ENCODE measurements at regions not wholly inside any gene's neighbourhood (a gene's known extent, or its start where the extent isn't known, plus 50 kb on each side); places are given as distances from the start of the nearest gene placed in this dataset.

DNA sequence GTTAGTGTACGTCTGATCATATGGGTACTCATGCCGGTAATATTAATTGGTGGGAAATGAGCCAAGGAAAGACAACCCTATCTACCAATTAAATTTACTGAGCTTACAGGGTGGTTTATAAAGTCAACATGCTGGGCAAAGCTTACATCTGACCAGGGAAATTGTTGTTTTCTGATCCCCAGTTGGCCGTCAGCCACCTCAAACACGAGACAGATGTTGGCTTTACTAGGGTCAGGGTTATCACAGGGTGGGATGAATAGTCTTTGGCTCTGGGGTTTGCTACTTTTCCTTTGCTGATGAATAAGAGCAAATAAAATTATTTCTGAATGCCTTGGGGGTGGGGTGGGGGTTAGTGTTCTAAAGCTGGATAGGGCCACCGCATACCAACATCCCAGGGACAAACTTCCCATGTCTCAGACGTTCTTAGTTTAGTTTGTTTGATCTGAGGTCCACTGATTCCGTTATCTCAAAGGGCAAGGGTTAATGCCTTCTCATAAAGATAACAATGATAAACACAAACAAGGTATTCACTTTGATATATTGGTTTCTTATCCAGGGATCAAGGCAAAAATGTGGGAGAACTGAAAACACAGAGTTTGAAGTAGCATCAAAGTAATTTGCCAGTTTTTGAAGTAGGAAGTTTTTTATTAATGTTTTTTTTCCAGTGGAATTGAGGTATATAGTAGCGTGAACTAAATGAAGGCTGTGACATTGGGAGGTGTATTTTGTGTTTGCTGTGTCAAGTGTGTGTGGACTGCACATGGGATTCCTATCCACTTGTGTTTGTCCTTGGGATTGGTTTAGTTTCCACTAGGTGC lies 109.1 kb upstream of the RPS23 start:
- Histone ChIP-seq H4K12ac (ENCODE audit: low read depth, low read length) (no peak overlapping the region), H3K4me1 (ENCODE audit: control insufficient read depth in 1 of 2, insufficient read depth in 2 of 2, low read length in 2 of 2) (no peaks in the 10 kb centered on the region), H3K18ac (ENCODE audit: low read length) (no peak overlapping the region), H4K8ac (ENCODE audit: low read depth, low read length) (no peak overlapping the region), H2AFZ (ENCODE audit: insufficient read depth, low read length, poor library complexity) (no peak overlapping the region), H3K4ac (ENCODE audit: low read depth, low read length) (no peak overlapping the region), H3K36me3 (ENCODE audit: control insufficient read depth in 1 of 2, insufficient read depth in 2 of 2, low read length in 2 of 2) (no peaks in the 10 kb centered on the region), H2BK120ac (ENCODE audit: insufficient read depth, low read length, poor library complexity) (no peak overlapping the region), H3K14ac (ENCODE audit: low read length) (no peak overlapping the region), H3K23ac (ENCODE audit: low read length) (no peak overlapping the region), H3K9ac (ENCODE audit: low read length) (no peak overlapping the region), H2BK5ac (ENCODE audit: low read depth, low read length, poor library complexity) (no peak overlapping the region), H3K27me3 (ENCODE audit: insufficient read depth, low read length) (no peaks in the 10 kb centered on the region), H3K27ac (ENCODE audit: low read depth, low read length) (no peak overlapping the region), H3K4me3 (ENCODE audit: low read depth, low read length) (no peak overlapping the region), H3K79me1 (ENCODE audit: low read length) (no peaks in the 10 kb centered on the region), H3K9me3 (ENCODE audit: insufficient read depth, low read depth, low read length) (no peaks in the 10 kb centered on the region), H4K91ac (ENCODE audit: low read depth, low read length) (no peak overlapping the region), H2AK5ac (ENCODE audit: low read length) (no peak overlapping the region), H2BK12ac (ENCODE audit: low read length) (no peak overlapping the region), H3K79me2 (ENCODE audit: control insufficient read depth, insufficient read depth, low read length, poor library complexity) (no peaks in the 10 kb centered on the region), H3K4me2 (ENCODE audit: low read length) (no peak overlapping the region)
- DNase-seq = no peak
- no CpG with 5 or more reads among the region's 8 CpGs for WGBS (ENCODE audit: extremely low coverage, insufficient coverage, insufficient read length)

- Histone ChIP-seq H3K36me3 (ENCODE audit: control insufficient read depth in 1 of 2, insufficient read depth in 2 of 2, low read length in 2 of 2) (no peaks in the 10 kb centered on the region), H2BK12ac (ENCODE audit: low read length) (no peak overlapping the region), H4K91ac (ENCODE audit: low read depth, low read length) (no peak overlapping the region), H2AFZ (ENCODE audit: insufficient read depth, low read length, poor library complexity) (no peak overlapping the region), H2BK5ac (ENCODE audit: low read depth, low read length, poor library complexity) (no peak overlapping the region), H2BK120ac (ENCODE audit: insufficient read depth, low read length, poor library complexity) (no peak overlapping the region), H3K23ac (ENCODE audit: low read length) (no peak overlapping the region), H3K14ac (ENCODE audit: low read length) (no peak overlapping the region), H4K8ac (ENCODE audit: low read depth, low read length) (no peak overlapping the region), H3K9ac (ENCODE audit: low read length) (no peak overlapping the region), H3K27ac (ENCODE audit: low read depth, low read length) (no peak overlapping the region), H3K18ac (ENCODE audit: low read length) (no peak overlapping the region), H3K4me3 (ENCODE audit: low read depth, low read length) (no peak overlapping the region), H2AK5ac (ENCODE audit: low read length) (no peak overlapping the region), H3K4ac (ENCODE audit: low read depth, low read length) (no peak overlapping the region), H3K4me2 (ENCODE audit: low read length) (no peak overlapping the region), H3K79me1 (ENCODE audit: low read length) (no peaks in the 10 kb centered on the region), H4K12ac (ENCODE audit: low read depth, low read length) (no peak overlapping the region), H3K79me2 (ENCODE audit: control insufficient read depth, insufficient read depth, low read length, poor library complexity) (no peaks in the 10 kb centered on the region), H3K4me1 (ENCODE audit: control insufficient read depth in 1 of 2, insufficient read depth in 2 of 2, low read length in 2 of 2) (no peaks in the 10 kb centered on the region), H3K27me3 (ENCODE audit: insufficient read depth, low read length) (no peaks in the 10 kb centered on the region), H3K9me3 (ENCODE audit: insufficient read depth, low read depth, low read length) (no peaks in the 10 kb centered on the region)
- DNase-seq = no peak
- WGBS (ENCODE audit: extremely low coverage, insufficient coverage, insufficient read length) = no CpG with 5 or more reads among the region's 2 CpGs
These were observed 108.4 kb upstream of the RPS23 start for GRCh38 chr5:82386576-82386975.

GRCh38 chr5:82384034-82384750 lies 106.0 kb upstream of the RPS23 start:
- H3K4me3 ChIP-seq (ENCODE audit: low read depth, low read length) = no peak overlapping the region
- no CpG with 5 or more reads among the region's 6 CpGs for WGBS (ENCODE audit: extremely low coverage, insufficient coverage, insufficient read length)
- no peak overlapping the region for H3K9ac ChIP-seq (ENCODE audit: low read length)

GRCh38 chr5:82381591-82381990 lies 103.4 kb upstream of the RPS23 start:
- Histone ChIP-seq H3K4me2 (ENCODE audit: low read length) (no peak overlapping the region), H3K27me3 (ENCODE audit: insufficient read depth, low read length) (no peaks in the 10 kb centered on the region), H3K4me3 (ENCODE audit: low read depth, low read length) (no peak overlapping the region)

More at GRCh38 chr5:82384034-82384750, 106.0 kb upstream of the RPS23 start:
- no peaks in the 10 kb centered on the region for H3K36me3 ChIP-seq (ENCODE audit: control insufficient read depth in 1 of 2, insufficient read depth in 2 of 2, low read length in 2 of 2)
- no peak overlapping the region for H3K18ac ChIP-seq (ENCODE audit: low read length)
- H2AFZ ChIP-seq (ENCODE audit: insufficient read depth, low read length, poor library complexity) = no peak overlapping the region
- H3K4me2 ChIP-seq (ENCODE audit: low read length) = no peak overlapping the region
- H3K4me1 ChIP-seq (ENCODE audit: control insufficient read depth in 1 of 2, insufficient read depth in 2 of 2, low read length in 2 of 2) = no peaks in the 10 kb centered on the region
- no peak overlapping the region for H4K12ac ChIP-seq (ENCODE audit: low read depth, low read length)
- no peak overlapping the region for H2BK120ac ChIP-seq (ENCODE audit: insufficient read depth, low read length, poor library complexity)
- no peaks in the 10 kb centered on the region for H3K79me1 ChIP-seq (ENCODE audit: low read length)
- H3K27me3 ChIP-seq (ENCODE audit: insufficient read depth, low read length) = no peaks in the 10 kb centered on the region
- no peaks in the 10 kb centered on the region for H3K79me2 ChIP-seq (ENCODE audit: control insufficient read depth, insufficient read depth, low read length, poor library complexity)
- no peak overlapping the region for H4K8ac ChIP-seq (ENCODE audit: low read depth, low read length)
- H3K4ac ChIP-seq (ENCODE audit: low read depth, low read length) = no peak overlapping the region
- H4K91ac ChIP-seq (ENCODE audit: low read depth, low read length) = no peak overlapping the region
- peaks cover 5% of the 10 kb centered on the region for H3K9me3 ChIP-seq (ENCODE audit: insufficient read depth, low read depth, low read length)
- H2BK5ac ChIP-seq (ENCODE audit: low read depth, low read length, poor library complexity) = no peak overlapping the region
- no peak overlapping the region for H3K27ac ChIP-seq (ENCODE audit: low read depth, low read length)
- DNase-seq = no peak
- H2BK12ac ChIP-seq (ENCODE audit: low read length) = no peak overlapping the region
- H2AK5ac ChIP-seq (ENCODE audit: low read length) = no peak overlapping the region
- H3K14ac ChIP-seq (ENCODE audit: low read length) = no peak overlapping the region
- H3K23ac ChIP-seq (ENCODE audit: low read length) = no peak overlapping the region

More at GRCh38 chr5:82381591-82381990, 103.4 kb upstream of the RPS23 start:
- no peaks in the 10 kb centered on the region for H3K79me2 ChIP-seq (ENCODE audit: control insufficient read depth, insufficient read depth, low read length, poor library complexity)
- no peak overlapping the region for H2BK120ac ChIP-seq (ENCODE audit: insufficient read depth, low read length, poor library complexity)
- no peaks in the 10 kb centered on the region for H3K79me1 ChIP-seq (ENCODE audit: low read length)
- no peak overlapping the region for H3K9ac ChIP-seq (ENCODE audit: low read length)
- H2BK5ac ChIP-seq (ENCODE audit: low read depth, low read length, poor library complexity) = no peak overlapping the region
- H3K23ac ChIP-seq (ENCODE audit: low read length) = no peak overlapping the region
- H4K12ac ChIP-seq (ENCODE audit: low read depth, low read length) = no peak overlapping the region
- no peak overlapping the region for H4K91ac ChIP-seq (ENCODE audit: low read depth, low read length)
- H3K18ac ChIP-seq (ENCODE audit: low read length) = no peak overlapping the region
- no peak for DNase-seq
- peaks cover 5% of the 10 kb centered on the region for H3K9me3 ChIP-seq (ENCODE audit: insufficient read depth, low read depth, low read length)
- no peak overlapping the region for H3K27ac ChIP-seq (ENCODE audit: low read depth, low read length)
- H3K4ac ChIP-seq (ENCODE audit: low read depth, low read length) = no peak overlapping the region
- no peaks in the 10 kb centered on the region for H3K4me1 ChIP-seq (ENCODE audit: control insufficient read depth in 1 of 2, insufficient read depth in 2 of 2, low read length in 2 of 2)
- no peak overlapping the region for H4K8ac ChIP-seq (ENCODE audit: low read depth, low read length)
- H2AFZ ChIP-seq (ENCODE audit: insufficient read depth, low read length, poor library complexity) = no peak overlapping the region
- no peak overlapping the region for H2AK5ac ChIP-seq (ENCODE audit: low read length)
- H3K14ac ChIP-seq (ENCODE audit: low read length) = no peak overlapping the region
- H3K36me3 ChIP-seq (ENCODE audit: control insufficient read depth in 1 of 2, insufficient read depth in 2 of 2, low read length in 2 of 2) = no peaks in the 10 kb centered on the region
- H2BK12ac ChIP-seq (ENCODE audit: low read length) = no peak overlapping the region
- WGBS (ENCODE audit: extremely low coverage, insufficient coverage, insufficient read length) = 100% methylated on average over 1 of the region's 1 CpG

Measured in trophoblast cell (in vitro differentiated cells and primary cell).